K562 (cell line): ENCODE measurements at regions not wholly inside any gene's neighbourhood (a gene's known extent, or its start where the extent isn't known, plus 50 kb on each side); places are given as distances from the start of the nearest gene placed in this dataset.

Experiments used
- CTCF ChIP-seq, 3 experiments: IDR thresholded peaks in 2 of 3; conservative IDR thresholded peaks in 1 of 3; 2 replicates each; pipeline ENCODE4 v1.5.1; 2011 to 2012; ENCODE audit warnings: low read length in 3 of 3, mild to moderate bottlenecking in 3 of 3, control low read depth in 2 of 3, improper control_type of control experiment in 1 of 3, inconsistent platforms in 1 of 3, low read depth in 1 of 3, mixed read lengths in 1 of 3, moderate library complexity in 1 of 3; ENCODE audit not compliant: insufficient read depth in 2 of 3
- ETV6 ChIP-seq, 3 experiments: fragments of 150-350 bp in 1 of 3; sonication (generic) in 1 of 3; formaldehyde crosslinking in 1 of 3; IDR thresholded peaks; 2 replicates each; pipeline versions ENCODE4 v1.6.1 to v1.8.0; 2014 to 2022; ENCODE audit warnings: borderline replicate concordance in 2 of 3, low read depth in 2 of 3, antibody characterized with exemption in 1 of 3, low read length in 1 of 3, mild to moderate bottlenecking in 1 of 3, missing genetic modification reagents in 1 of 3
- NFIC ChIP-seq: fragments of 450-650 bp; IDR thresholded peaks from 2 replicates; pipeline ENCODE4 v1.6.1; 2017; ENCODE audit warnings: mild to moderate bottlenecking, inconsistent platforms
- PREB ChIP-seq: sonication (generic); formaldehyde crosslinking; IDR thresholded peaks from 2 replicates; pipeline ENCODE4 v1.8.1; 2023; ENCODE audit warnings: mild to moderate bottlenecking, missing genetic modification reagents
- TGIF2 ChIP-seq: sonication (generic); formaldehyde crosslinking; IDR thresholded peaks from 2 replicates; pipeline ENCODE4 v1.8.1; 2022; ENCODE audit warnings: mild to moderate bottlenecking, missing genetic modification reagents, moderate library complexity
- ZNF449 ChIP-seq: fragments of 250-450 bp; sonication (Bioruptor Pico); IDR thresholded peaks from 2 replicates; pipeline ENCODE4 v1.8.0; 2022; ENCODE audit warnings: moderate library complexity, mild to moderate bottlenecking, inconsistent platforms
- TF ChIP-seq, protein P1 (sequence below): fragments of 250-450 bp; sonication (Bioruptor Pico); IDR thresholded peaks from 2 replicates; pipeline ENCODE4 v1.5.0; 2022; ENCODE audit warnings: mild to moderate bottlenecking
- TF ChIP-seq, protein P2 (sequence below): sonication (generic); formaldehyde crosslinking; IDR thresholded peaks from 2 replicates; pipeline ENCODE4 v1.8.0; 2022; ENCODE audit warnings: mild to moderate bottlenecking, missing genetic modification reagents
- TF ChIP-seq, protein P3 (sequence below), 2 experiments: fragments of 450-650 bp; formaldehyde crosslinking in 1 of 2; IDR thresholded peaks; 2 replicates each; pipeline versions ENCODE4 v1.4.0 to v1.6.1; 2014 to 2020; ENCODE audit warnings: mild to moderate bottlenecking in 2 of 2, borderline replicate concordance in 1 of 2, low read depth in 1 of 2

DNA sequence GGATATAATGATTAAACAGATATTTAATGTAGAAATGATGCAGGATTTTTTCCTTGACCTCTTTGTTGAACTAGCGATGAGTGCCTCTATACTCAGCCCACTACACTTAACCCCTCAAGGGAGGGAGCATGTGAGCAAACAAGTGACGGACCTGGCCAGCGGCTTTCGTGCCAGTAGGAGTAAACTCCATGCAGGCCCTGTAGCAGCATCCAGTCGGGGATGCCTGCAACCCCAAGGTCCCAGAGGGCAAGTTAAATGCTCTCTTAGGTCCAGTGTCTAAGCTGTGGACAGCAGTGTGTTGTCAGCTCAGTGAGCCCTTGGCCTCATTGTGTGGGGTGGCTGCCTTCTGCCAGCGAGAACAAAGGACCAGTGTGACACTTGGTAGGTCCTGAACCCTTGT, 708.7 kb downstream of the TECRL start:
- no peak for TF ChIP-seq PREB (CRISPR knock-in tag)
- TF ChIP-seq ETV6 (IDR thresholded peaks at IDR 0.05; ENCODE audit: borderline replicate concordance in 1 of 2, low read depth in 2 of 2, low read length in 1 of 2), result no peak
- TF ChIP-seq ETV6 (CRISPR knock-in tag; IDR thresholded peaks at IDR 0.05; ENCODE audit: borderline replicate concordance), result no peak
- TF ChIP-seq CTCF (IDR thresholded peaks at IDR 0.05 in 2 of 3, conservative IDR thresholded peaks at IDR 0.05 in 1 of 3; ENCODE audit: insufficient read depth in 2 of 3, low read depth in 1 of 3, low read length in 3 of 3), result no peak
- TF ChIP-seq, protein P1, sequence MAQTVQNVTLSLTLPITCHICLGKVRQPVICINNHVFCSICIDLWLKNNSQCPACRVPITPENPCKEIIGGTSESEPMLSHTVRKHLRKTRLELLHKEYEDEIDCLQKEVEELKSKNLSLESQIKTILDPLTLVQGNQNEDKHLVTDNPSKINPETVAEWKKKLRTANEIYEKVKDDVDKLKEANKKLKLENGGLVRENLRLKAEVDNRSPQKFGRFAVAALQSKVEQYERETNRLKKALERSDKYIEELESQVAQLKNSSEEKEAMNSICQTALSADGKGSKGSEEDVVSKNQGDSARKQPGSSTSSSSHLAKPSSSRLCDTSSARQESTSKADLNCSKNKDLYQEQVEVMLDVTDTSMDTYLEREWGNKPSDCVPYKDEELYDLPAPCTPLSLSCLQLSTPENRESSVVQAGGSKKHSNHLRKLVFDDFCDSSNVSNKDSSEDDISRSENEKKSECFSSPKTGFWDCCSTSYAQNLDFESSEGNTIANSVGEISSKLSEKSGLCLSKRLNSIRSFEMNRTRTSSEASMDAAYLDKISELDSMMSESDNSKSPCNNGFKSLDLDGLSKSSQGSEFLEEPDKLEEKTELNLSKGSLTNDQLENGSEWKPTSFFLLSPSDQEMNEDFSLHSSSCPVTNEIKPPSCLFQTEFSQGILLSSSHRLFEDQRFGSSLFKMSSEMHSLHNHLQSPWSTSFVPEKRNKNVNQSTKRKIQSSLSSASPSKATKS (CRISPR knock-in tag), result no peak
- TF ChIP-seq ZNF449, result no peak
- TF ChIP-seq, protein P2, sequence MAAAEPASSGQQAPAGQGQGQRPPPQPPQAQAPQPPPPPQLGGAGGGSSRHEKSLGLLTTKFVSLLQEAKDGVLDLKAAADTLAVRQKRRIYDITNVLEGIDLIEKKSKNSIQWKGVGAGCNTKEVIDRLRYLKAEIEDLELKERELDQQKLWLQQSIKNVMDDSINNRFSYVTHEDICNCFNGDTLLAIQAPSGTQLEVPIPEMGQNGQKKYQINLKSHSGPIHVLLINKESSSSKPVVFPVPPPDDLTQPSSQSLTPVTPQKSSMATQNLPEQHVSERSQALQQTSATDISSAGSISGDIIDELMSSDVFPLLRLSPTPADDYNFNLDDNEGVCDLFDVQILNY (CRISPR knock-in tag), result no peak
- no peak for TF ChIP-seq TGIF2
- TF ChIP-seq, protein P3, sequence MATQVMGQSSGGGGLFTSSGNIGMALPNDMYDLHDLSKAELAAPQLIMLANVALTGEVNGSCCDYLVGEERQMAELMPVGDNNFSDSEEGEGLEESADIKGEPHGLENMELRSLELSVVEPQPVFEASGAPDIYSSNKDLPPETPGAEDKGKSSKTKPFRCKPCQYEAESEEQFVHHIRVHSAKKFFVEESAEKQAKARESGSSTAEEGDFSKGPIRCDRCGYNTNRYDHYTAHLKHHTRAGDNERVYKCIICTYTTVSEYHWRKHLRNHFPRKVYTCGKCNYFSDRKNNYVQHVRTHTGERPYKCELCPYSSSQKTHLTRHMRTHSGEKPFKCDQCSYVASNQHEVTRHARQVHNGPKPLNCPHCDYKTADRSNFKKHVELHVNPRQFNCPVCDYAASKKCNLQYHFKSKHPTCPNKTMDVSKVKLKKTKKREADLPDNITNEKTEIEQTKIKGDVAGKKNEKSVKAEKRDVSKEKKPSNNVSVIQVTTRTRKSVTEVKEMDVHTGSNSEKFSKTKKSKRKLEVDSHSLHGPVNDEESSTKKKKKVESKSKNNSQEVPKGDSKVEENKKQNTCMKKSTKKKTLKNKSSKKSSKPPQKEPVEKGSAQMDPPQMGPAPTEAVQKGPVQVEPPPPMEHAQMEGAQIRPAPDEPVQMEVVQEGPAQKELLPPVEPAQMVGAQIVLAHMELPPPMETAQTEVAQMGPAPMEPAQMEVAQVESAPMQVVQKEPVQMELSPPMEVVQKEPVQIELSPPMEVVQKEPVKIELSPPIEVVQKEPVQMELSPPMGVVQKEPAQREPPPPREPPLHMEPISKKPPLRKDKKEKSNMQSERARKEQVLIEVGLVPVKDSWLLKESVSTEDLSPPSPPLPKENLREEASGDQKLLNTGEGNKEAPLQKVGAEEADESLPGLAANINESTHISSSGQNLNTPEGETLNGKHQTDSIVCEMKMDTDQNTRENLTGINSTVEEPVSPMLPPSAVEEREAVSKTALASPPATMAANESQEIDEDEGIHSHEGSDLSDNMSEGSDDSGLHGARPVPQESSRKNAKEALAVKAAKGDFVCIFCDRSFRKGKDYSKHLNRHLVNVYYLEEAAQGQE (IDR thresholded peaks at IDR 0.05; ENCODE audit: borderline replicate concordance), result no peak
- TF ChIP-seq, protein P3 (CRISPR knock-in tag; IDR thresholded peaks at IDR 0.05; ENCODE audit: low read depth), result no peak
- TF ChIP-seq NFIC, result no peak
